CD4-positive, alpha-beta T cell (primary cell): ENCODE measurements at regions not wholly inside any gene's neighbourhood (a gene's known extent, or its start where the extent isn't known, plus 50 kb on each side); places are given as distances from the start of the nearest gene placed in this dataset.

ENCODE experiments used
- ATAC-seq: fragments of 200-7000 bp; cut with Tn5 transposase; one replicate; pipeline ENCODE4 v1.10.0; 2022; ENCODE audit warnings: mild to moderate bottlenecking; ENCODE audit not compliant: poor library complexity
- CTCF ChIA-PET: fragments of 350-600 bp; sonication (Branson Sonifier 250); formaldehyde crosslinking; loops from one replicate; lab custom pipeline; 2021; ENCODE audit warnings: antibody characterized with exemption, inconsistent platforms; lab: Charles Lee
- POLR2A ChIA-PET: fragments of 350-600 bp; sonication (Branson Sonifier 250); formaldehyde crosslinking; loops from one replicate; lab custom pipeline; 2021; ENCODE audit warnings: antibody characterized with exemption, inconsistent platforms; lab: Charles Lee
- DNase-seq, 14 experiments: peaks; one replicate each; pipeline ENCODE4 v3.0.0-alpha.2; 2013 to 2020; ENCODE audit warnings: mixed read lengths in 2 of 14
- H3K27ac ChIP-seq, 2 donors: one replicate each; pipeline versions ENCODE4 v1.5.1 to v1.7.0; 2013; ENCODE audit warnings: low read length in 2 of 2, low read depth in 1 of 2, mild to moderate bottlenecking in 1 of 2
- H3K27me3 ChIP-seq, 2 experiments: 1 replicate in 1 of 2; 2 replicates in 1 of 2; pipeline versions ENCODE4 v1.6.1 to v1.7.0; 2013; ENCODE audit warnings: low read length in 2 of 2, control low read depth in 1 of 2, mild to moderate bottlenecking in 1 of 2, moderate library complexity in 1 of 2; ENCODE audit not compliant: insufficient read depth in 2 of 2, control insufficient read depth in 1 of 2
- H3K36me3 ChIP-seq: one replicate; pipeline ENCODE4 v1.6.1; 2013; ENCODE audit warnings: low read length, control low read depth; ENCODE audit not compliant: insufficient read depth
- H3K4me1 ChIP-seq: one replicate; pipeline ENCODE4 v1.6.1; 2013; ENCODE audit warnings: low read length, control low read depth; ENCODE audit not compliant: insufficient read depth
- H3K4me3 ChIP-seq: one replicate; pipeline ENCODE4 v1.5.1; 2013; ENCODE audit warnings: mild to moderate bottlenecking, low read length, moderate library complexity
- H3K9me3 ChIP-seq, 2 experiments: 1 replicate in 1 of 2; 2 replicates in 1 of 2; pipeline versions ENCODE4 v1.6.1 to v1.7.0; 2013; ENCODE audit warnings: low read length in 2 of 2, mild to moderate bottlenecking in 2 of 2, control low read depth in 1 of 2, moderate library complexity in 1 of 2; ENCODE audit not compliant: control insufficient read depth in 1 of 2, insufficient read depth in 1 of 2
- H3K27ac Mint-ChIP-seq: one replicate; pipeline ENCODE4 v1.8.0; 2020; ENCODE audit warnings: mixed read lengths
- H3K27me3 Mint-ChIP-seq: one replicate; pipeline ENCODE4 v1.8.0; 2021; ENCODE audit warnings: mixed read lengths
- H3K36me3 Mint-ChIP-seq: one replicate; pipeline ENCODE4 v1.8.0; 2021; ENCODE audit warnings: low read depth, mixed read lengths
- H3K4me1 Mint-ChIP-seq: one replicate; pipeline ENCODE4 v1.8.0; 2021; ENCODE audit warnings: low read depth, mixed read lengths
- H3K4me3 Mint-ChIP-seq: one replicate; pipeline ENCODE4 v1.8.0; 2020; ENCODE audit warnings: mild to moderate bottlenecking, mixed read lengths
- H3K9me3 Mint-ChIP-seq: one replicate; pipeline ENCODE4 v1.8.0; 2020; ENCODE audit warnings: mixed read lengths
- CTCF ChIP-seq: fragments of 200-600 bp; IDR thresholded peaks from one replicate; pipeline ENCODE4 v1.8.0; 2022; ENCODE audit warnings: antibody characterized with exemption, mild to moderate bottlenecking
- intact Hi-C, 2 experiments: fragments of 100-400 bp; cut with DNase I in 1 of 2; cut with micrococcal nuclease in 1 of 2; formaldehyde crosslinking; loops; one replicate each; pipeline versions ENCODE4 v1.15.1 to v1.9.0; 2023 to 2025; cut with DNase I, micrococcal nuclease

GRCh38 chr7:373818-374705 lies 84.1 kb downstream of the FOXL3 start:
- intact Hi-C loops = no loop called here
- H3K36me3 Mint-ChIP-seq = no peaks in the 10 kb centered on the region
- DNase-seq (peak in 2 of 14 experiments; percentile 0 to 26), ATAC-seq (no peak)
- Histone ChIP-seq H3K27me3 (no peaks in the 10 kb centered on the region), H3K36me3 (no peaks in the 10 kb centered on the region), H3K4me1 (peaks cover 2% of the 10 kb centered on the region), H3K4me3 (no peak overlapping the region), H3K27ac (no peak overlapping the region), H3K9me3 (no peaks in the 10 kb centered on the region)
- H3K27me3 Mint-ChIP-seq = no peaks in the 10 kb centered on the region
- no peak for TF ChIP-seq CTCF
- POLR2A ChIA-PET = interaction anchor here (1.1 kb wide), 1 partner anchor 12 kb away, joined by 3 read pairs; no protein-coding TSS in a partner anchor
- H3K4me1 Mint-ChIP-seq = no peaks in the 10 kb centered on the region
- no peak overlapping the region for H3K4me3 Mint-ChIP-seq
- no peaks in the 10 kb centered on the region for H3K9me3 Mint-ChIP-seq
- CTCF ChIA-PET = no interaction called here
- no peak overlapping the region for H3K27ac Mint-ChIP-seq

- no peaks in the 10 kb centered on the region for H3K9me3 Mint-ChIP-seq
- H3K4me3 ChIP-seq = no peak overlapping the region
- H3K36me3 Mint-ChIP-seq = no peaks in the 10 kb centered on the region
- H3K9me3 ChIP-seq = no peaks in the 10 kb centered on the region
- POLR2A ChIA-PET = interaction anchor here (1.1 kb wide), 1 partner anchor 13 kb away, joined by 3 read pairs; no protein-coding TSS in a partner anchor
- CTCF ChIA-PET = no interaction called here
- no peak overlapping the region for H3K27ac Mint-ChIP-seq
- H3K4me1 Mint-ChIP-seq = no peaks in the 10 kb centered on the region
- no peaks in the 10 kb centered on the region for H3K36me3 ChIP-seq
- H3K27ac ChIP-seq = no peak overlapping the region
- intact Hi-C loops = no loop called here
- TF ChIP-seq CTCF = no peak
- peaks cover 9% of the 10 kb centered on the region for H3K4me1 ChIP-seq
- no peaks in the 10 kb centered on the region for H3K27me3 ChIP-seq
- DNase-seq = peak in 3 of 14 experiments; percentile 0 to 31 (median 10)
- H3K4me3 Mint-ChIP-seq = no peak overlapping the region
- H3K27me3 Mint-ChIP-seq = no peaks in the 10 kb centered on the region
- no peak for ATAC-seq
Observed at GRCh38 chr7:374706-375311, 84.8 kb downstream of the FOXL3 start.

- no peaks in the 10 kb centered on the region for H3K36me3 ChIP-seq
- Mint-ChIP-seq H3K27me3 (no peaks in the 10 kb centered on the region), H3K9me3 (no peaks in the 10 kb centered on the region), H3K4me1 (peaks cover 5% of the 10 kb centered on the region), H3K4me3 (no peak overlapping the region), H3K27ac (no peak overlapping the region), H3K36me3 (no peaks in the 10 kb centered on the region)
- peaks cover 14% of the 10 kb centered on the region for H3K4me1 ChIP-seq
- H3K27ac ChIP-seq = no peak overlapping the region
- CTCF ChIA-PET = no interaction called here
- intact Hi-C loops = no loop called here
- ATAC-seq (no peak), DNase-seq (peak in 3 of 14 experiments; percentile 0 to 19 (median 1))
- POLR2A ChIA-PET = interaction anchor here (1.1 kb wide), 1 partner anchor 13 kb away, joined by 3 read pairs; no protein-coding TSS in a partner anchor
- no peak overlapping the region for H3K4me3 ChIP-seq
- no peak for TF ChIP-seq CTCF
- no peaks in the 10 kb centered on the region for H3K27me3 ChIP-seq
- no peaks in the 10 kb centered on the region for H3K9me3 ChIP-seq
Observed at GRCh38 chr7:375321-375831, 85.4 kb downstream of the FOXL3 start.
